Activated CD4-positive, alpha-beta T cell treated with anti-CD3 and anti-CD28 coated beads, Interleukin-2, Interleukin-6, amounts not matched to agents 100 ng/mL and 50 ng/mL, durations not matched to agents 16 hours and 8 hours (primary cell): ENCODE measurements at regions not wholly inside any gene's neighbourhood (a gene's known extent, or its start where the extent isn't known, plus 50 kb on each side); places are given as distances from the start of the nearest gene placed in this dataset.

Experiments used
- DNase-seq: peaks from one replicate; pipeline ENCODE4 v3.0.0-alpha.2; 2020

DNA sequence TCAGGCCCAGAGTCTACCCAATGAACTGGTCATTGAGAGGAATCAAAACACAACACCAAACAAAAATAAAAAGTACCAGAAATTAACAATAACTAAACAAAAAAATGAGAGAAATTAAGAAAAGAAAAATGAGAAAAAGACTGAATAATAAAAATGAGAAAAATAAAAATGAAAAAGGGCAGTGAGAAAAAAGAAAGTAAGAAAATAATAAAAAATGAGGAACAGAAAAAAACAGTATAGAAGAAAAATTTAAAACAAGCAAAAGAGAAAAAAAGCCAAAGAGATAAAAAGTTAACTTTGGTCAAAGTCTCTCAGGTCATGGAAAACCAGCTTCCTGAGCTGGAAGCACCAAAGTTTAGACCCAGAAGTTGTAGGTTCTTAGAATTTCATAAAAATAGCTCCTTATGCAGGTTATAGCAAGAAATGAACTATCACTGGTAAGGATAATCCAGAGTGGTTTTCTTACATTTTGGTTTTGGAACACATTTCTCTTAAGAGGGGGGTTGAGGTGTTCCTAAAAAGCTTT is 51.0 kb upstream of the WDR17 start:
- no peak for DNase-seq
